ENCODE measurements at regions not wholly inside any gene's neighbourhood (a gene's known extent, or its start where the extent isn't known, plus 50 kb on each side); places are given as distances from the start of the nearest gene placed in this dataset.

- DNase-seq, result no peak
These were observed 162.0 kb upstream of the SETBP1 start for GRCh38 chr18:44518666-44519065.

GRCh38 chr18:44520981-44521667 lies 159.6 kb upstream of the SETBP1 start:
- no peak for DNase-seq

DNA sequence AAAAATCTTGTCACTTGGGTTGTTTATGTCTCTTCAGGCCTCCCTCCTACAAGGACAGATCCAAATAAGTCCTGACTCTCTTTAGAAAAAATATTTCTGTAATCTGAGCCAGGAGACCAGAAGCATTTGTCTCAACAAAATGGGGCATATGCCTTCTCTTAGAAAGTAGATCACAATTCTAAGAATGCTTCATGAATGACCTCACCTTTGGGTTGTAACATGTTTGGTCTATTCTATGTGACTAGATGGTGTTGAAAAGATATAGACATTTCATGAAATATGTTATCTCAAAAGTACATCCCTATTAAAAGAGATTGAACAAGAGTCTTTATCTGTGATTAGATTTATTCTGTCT lies 159.0 kb upstream of the SETBP1 start:
- no peak for DNase-seq

DNA sequence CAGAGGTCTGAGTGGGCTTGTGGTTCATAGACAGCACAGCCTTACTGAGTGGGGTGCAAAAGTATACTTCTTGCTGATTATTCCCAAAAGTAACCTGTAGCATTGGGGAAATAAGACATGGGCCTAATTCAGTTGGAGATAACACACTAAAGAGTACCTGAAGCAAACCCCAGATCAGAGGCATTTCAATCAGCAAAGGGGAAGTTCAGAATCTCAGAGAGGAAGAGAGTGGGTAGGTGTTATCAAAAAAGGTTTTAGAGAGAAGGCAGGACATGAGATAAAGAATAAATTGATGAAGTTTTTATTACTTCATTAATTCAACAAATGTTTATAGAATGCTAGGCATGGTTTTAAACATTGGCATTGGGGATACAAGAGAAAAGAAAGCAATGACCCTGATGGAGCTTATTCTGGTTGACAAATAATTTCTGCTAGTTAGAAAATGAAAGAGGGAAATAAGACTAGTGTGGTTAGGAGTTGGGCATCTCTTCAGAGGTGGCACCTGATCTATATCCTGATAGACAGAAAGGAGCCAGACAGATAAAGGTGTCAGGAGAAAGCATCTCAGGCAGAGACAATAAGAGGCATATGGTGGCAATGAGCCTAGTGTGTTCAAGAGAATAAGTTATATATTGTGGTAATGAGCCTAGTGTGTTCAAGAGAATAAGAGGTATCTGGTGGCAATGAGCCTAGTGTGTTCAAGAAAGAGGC lies 153.8 kb upstream of the SETBP1 start:
- no peak for DNase-seq

GRCh38 chr18:44533071-44533470 lies 147.6 kb upstream of the SETBP1 start:
- DNase-seq, result no peak

DNA sequence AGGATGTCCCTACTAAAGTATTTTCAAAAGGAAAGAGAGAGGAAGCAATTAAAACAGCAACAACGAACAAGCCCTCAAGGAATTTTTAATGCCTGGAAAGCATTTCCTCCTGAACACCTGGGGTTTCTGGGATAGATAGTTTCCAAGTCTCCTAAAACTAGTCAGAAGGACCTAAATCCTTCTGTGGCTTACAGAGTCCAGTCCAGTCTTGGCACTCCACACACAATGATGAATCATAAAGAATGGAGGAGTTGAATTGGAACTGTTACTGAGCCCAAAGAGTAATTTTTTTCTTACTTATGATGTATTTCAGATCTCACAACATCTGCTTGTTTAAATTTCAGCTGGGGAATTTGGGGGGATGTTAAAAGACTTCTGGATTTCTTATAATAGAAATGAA lies 144.6 kb upstream of the SETBP1 start:
- no peak for DNase-seq

GRCh38 chr18:44536619-44537018 lies 144.1 kb upstream of the SETBP1 start:
- no peak for DNase-seq

DNA sequence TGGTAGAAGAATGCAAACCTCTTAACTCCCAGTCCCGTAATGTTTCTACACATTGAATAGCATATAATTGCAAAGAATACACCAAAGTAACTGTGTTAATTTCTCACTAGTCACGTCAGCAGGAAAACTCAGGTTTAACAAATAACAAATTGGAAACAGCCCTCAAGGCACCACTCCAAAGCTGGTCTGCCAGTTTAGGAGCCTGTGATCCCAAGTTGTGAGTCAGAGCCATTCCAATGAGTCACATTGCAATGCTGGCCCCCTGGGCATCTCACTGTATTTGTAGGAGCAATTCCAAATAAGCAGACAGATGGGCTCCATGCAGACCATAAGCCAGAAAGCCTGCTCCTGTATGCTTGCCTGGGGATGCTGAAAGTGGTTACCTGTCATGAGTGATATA lies 143.2 kb upstream of the SETBP1 start:
- DNase-seq, result no peak

DNA sequence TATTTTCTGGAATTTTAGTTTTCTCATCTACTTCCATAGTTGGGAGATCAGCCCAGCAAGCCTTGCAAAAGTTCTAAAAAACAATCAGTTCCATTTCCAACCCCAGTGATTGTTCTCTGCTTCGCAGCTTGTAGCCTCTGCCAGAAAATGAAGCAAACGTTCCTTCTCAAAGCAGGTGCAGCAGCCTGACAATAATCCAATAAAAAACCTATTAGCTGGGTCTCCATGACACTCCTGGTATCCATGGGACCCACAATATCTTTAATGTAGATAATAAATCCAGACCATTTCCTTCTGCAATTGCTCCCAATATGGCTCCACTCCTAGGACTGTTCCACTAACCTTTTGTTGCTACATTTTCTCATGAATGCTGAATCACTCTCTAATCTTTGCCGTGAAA lies 140.8 kb upstream of the SETBP1 start:
- DNase-seq, result no peak

DNA sequence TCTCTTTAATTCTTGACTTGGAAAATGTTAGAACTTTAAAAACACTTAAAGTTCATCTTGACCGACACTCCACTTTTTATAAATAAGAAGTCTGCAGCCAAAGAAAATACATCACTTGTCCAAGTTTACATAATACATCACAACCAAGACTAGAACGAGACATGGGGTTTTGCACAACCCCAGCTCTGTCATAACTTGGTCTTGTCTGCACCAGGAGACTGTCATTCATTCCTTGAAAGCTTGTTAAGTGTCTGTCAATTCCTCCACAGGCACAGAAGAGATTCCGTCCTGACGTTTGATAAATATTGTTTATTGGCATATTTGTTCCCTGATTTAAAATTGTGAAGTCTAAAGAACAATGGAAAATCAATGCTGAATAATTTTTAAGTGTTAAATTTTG lies 139.5 kb upstream of the SETBP1 start:
- no peak for DNase-seq

- DNase-seq, result no peak
These were observed 138.9 kb upstream of the SETBP1 start for GRCh38 chr18:44541781-44542180.

DNA sequence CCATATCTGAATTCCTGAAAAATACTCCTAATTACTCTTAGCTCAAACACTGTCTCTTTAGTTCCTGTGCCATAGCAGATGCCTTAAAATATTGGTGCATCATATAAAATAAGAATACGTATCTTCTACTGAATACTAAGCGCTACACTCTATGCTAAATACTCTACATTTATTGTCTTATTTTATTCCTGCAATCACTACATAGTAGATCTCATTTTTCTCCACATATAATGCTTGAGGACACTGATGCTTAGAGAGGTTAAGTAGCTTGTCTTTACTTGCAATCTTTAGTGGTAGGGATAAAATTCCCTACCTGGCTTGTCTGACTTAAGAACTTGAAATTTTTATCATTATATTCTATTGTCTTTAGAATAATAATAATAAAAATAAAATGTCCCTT lies 137.3 kb upstream of the SETBP1 start:
- DNase-seq, result no peak

DNA sequence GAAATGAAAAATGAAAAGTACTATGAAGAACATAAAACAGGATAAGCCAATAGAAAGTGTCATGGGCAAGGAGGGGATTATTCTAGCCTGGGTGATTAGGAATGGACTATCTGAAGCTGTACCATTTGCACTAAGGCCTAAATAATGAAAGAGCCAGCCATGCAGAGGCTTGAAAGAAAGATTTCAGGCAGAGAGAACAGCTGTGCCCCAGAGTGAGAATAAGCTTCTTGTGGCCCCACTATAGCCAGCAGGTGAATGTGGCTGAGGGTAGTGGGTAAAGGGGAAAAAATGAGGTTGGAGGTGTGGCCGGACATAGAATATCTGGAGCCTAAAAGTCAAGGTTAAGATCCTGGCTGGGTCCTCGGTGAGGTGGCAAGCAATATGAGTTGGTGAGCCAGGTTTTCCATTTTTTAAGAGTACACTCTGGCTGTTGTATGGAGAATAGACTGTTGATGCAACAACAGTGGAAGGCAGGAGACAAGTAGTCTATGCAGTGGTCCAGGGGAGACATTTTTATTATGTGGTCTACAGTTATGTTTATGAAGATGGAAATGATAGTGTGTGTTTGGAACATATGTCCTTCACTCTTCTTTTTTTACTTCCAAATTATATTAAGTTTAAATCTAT lies 135.2 kb upstream of the SETBP1 start:
- DNase-seq, result no peak

GRCh38 chr18:44546954-44547353 lies 133.7 kb upstream of the SETBP1 start:
- DNase-seq, result no peak

- no peak for DNase-seq
These were observed 132.1 kb upstream of the SETBP1 start for GRCh38 chr18:44548291-44549221.

DNA sequence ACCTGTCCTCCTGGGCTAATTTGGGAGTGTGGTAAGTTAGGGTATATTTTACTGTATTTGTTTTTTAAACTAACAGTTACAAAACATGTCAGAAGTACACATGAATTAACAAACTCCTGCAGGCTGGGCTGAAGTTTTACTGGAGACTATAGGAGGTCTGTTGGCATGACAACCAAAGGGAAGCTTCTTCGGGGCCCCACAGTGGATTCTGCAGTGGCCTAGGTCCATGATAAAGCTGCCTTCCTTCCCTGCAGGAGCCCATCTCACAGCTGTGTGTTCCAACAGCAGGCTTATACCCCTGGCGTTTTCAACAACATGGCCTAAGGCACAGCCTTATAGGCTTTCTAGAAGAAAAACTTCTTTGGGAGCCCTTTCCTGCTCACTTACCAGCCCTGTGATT lies 128.0 kb upstream of the SETBP1 start:
- DNase-seq, result no peak

- no peak for DNase-seq
These were observed 124.4 kb upstream of the SETBP1 start for GRCh38 chr18:44556296-44556695.

DNA sequence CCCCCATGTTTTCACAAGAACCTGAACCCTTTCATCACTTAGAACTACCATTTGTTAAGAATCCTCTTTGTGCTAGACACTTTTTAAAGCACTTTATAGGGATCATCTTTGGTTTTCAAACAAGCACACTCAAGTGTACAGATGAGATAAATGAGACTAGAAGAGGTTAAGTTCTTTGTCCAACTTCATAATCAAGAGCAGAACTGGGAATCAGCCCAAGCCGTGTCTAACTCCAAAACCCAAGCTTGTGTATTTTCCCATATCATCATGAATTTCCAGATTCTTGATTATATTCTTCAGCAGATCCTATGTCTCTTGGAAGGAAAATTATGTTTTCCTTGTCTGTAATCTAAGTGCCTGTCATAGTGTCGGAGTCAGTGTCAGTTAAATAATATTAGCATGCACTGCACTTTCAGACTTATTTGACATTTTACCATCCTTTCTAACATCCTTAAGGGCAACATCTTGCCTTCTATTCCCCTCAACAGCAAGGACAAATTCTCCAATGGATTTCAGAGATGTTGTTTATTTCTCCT lies 123.0 kb upstream of the SETBP1 start:
- no peak for DNase-seq

DNA sequence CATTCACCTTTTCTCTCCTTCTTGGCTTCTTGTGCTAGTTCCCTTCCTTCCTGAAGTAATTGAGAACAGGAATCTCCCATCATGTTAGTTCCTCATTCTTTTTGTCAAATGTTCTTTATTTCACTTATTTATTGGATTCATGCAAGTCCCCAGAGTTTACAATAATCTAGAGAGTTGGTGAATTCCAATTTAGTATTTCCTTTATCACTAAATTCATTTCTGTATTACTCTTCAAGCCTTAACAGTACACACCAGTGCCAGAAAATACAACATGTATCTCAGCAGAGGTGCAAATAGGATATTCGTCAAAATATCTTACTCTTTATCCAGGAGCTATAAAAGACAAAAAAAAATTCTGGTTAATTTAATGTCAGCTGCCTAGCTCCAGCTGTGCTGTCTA lies 121.9 kb upstream of the SETBP1 start:
- DNase-seq, result no peak

DNA sequence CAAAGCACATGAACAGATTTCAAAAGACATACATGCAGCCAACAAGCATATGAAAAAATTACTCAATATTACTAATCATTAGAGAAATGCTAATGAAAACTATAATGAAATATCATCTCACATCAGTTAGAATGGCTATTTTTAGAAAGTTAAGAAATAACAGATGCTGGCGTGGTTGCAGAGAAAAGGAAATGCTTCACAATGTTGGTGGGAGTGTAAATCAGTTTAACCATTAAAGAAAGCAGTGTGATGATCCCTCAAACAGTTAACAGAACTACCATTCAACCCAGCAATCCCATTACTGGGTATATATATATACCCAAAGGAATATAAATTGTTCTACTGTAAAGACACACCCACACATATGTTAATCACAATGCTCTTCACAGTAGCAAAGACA lies 117.7 kb upstream of the SETBP1 start:
- DNase-seq, result no peak

DNA sequence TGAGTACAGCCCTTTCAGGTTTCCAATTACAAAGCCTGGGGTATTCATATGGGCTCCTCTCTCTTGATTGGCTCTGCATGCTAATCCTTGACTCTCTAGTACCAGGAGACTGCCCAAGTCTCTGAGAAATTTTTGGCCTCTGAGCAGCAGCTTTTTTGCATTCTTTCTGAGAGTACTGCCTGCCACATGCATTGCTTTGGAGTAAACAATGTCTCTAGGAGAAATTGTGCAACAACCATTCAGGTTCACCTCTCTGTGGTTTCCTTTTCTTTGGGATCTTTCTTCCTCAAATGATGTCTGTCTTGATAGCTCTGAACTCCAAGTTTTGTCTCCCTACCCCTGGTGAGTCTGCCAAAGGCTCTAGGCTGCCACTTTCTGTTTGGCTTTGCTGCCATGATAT lies 115.8 kb upstream of the SETBP1 start:
- no peak for DNase-seq

GRCh38 chr18:44568342-44568741 lies 112.3 kb upstream of the SETBP1 start:
- DNase-seq, result no peak

DNA sequence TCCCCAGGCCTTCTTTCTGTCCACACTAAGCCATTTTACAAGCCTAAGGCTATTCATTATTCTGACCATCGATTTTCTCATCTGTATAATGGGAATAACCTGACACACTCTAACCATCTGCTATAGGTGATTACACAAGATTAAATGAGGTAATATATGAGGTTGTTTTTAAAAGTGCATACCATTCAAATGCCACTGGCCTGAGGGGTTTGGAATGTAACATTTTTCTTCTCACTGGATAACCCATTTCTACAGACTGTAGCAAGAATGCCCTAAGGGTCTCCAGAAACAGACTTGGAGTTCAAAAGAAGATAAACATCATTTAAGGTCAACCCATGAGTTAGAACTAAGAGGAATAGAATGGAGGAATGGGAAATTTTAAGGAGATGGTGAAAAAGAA lies 111.7 kb upstream of the SETBP1 start:
- no peak for DNase-seq
